ENCODE measurements at regions not wholly inside any gene's neighbourhood (a gene's known extent, or its start where the extent isn't known, plus 50 kb on each side); places are given as distances from the start of the nearest gene placed in this dataset.

GRCh38 chr14:104451474-104451873 lies 128.1 kb upstream of the C14orf180 start:
- H3K4me1 Mint-ChIP-seq = no peaks in the 10 kb centered on the region
- H3K27me3 Mint-ChIP-seq (ENCODE audit: insufficient read depth, low read depth, poor library complexity) = peaks cover 6% of the 10 kb centered on the region
- H3K36me3 ChIP-seq (ENCODE audit: insufficient read depth) = no peaks in the 10 kb centered on the region
- DNase-seq (ENCODE audit: low spot score) (no peak), ATAC-seq (no peak)
- no peak for TF ChIP-seq CREB1 (CRISPR knock-in tag; IDR thresholded peaks at IDR 0.05; ENCODE audit: low read depth)
- no peak for TF ChIP-seq ZNF331 (CRISPR knock-in tag; IDR thresholded peaks at IDR 0.05; ENCODE audit: low read depth)
- no peak for TF ChIP-seq ZNF114 (CRISPR knock-in tag; IDR thresholded peaks at IDR 0.05)
- TF ChIP-seq ZNF462 (CRISPR knock-in tag; IDR thresholded peaks at IDR 0.05) = no peak
- no peak for TF ChIP-seq JUNB (IDR thresholded peaks at IDR 0.05; ENCODE audit: unreplicated experiment)
- TF ChIP-seq POLR2AphosphoS5 (IDR thresholded peaks at IDR 0.05; ENCODE audit: low read depth) = no peak
- no peak for TF ChIP-seq REST (IDR thresholded peaks at IDR 0.05; ENCODE audit: unreplicated experiment)
- TF ChIP-seq STAT1 (IDR thresholded peaks at IDR 0.05; ENCODE audit: unreplicated experiment) = no peak
- no peak for TF ChIP-seq NANOG (IDR thresholded peaks at IDR 0.05; ENCODE audit: borderline replicate concordance)
- no peak for TF ChIP-seq EZH2 (IDR thresholded peaks at IDR 0.05; ENCODE audit: low read depth, unreplicated experiment)
- H3K9me2 ChIP-seq (ENCODE audit: insufficient read depth) = no peaks in the 10 kb centered on the region
- H3K4me3 ChIP-seq = no peak overlapping the region
- no peaks in the 10 kb centered on the region for H3K4me1 ChIP-seq (ENCODE audit: insufficient read depth)
- no peaks in the 10 kb centered on the region for H3K79me2 ChIP-seq (replicated peaks; ENCODE audit: insufficient read depth)
- 0 out of 2 replicates have a peak, but pooled peaks cover 4% of the 10 kb centered on the region for H3K27me3 ChIP-seq (ENCODE audit: insufficient read depth)
- no peak overlapping the region for H3K27ac Mint-ChIP-seq
- no peak overlapping the region for H3K4me2 ChIP-seq
- H4K20me1 ChIP-seq (replicated peaks; ENCODE audit: insufficient read depth) = no peaks in the 10 kb centered on the region
- no peak overlapping the region for H3K4me3 Mint-ChIP-seq
- H3K27ac ChIP-seq (ENCODE audit: low read depth) = no peak overlapping the region
- no peak overlapping the region for H2AFZ ChIP-seq
- peaks cover 16% of the 10 kb centered on the region for H3K9me3 Mint-ChIP-seq
- no peaks in the 10 kb centered on the region; the same call in 2 of the 3 replicates for H3K36me3 Mint-ChIP-seq (ENCODE audit: low read depth)
- no peaks in the 10 kb centered on the region for H3F3A ChIP-seq (replicated peaks; ENCODE audit: low read depth)

All from GM23338 (cell line).